Peyer's patch (tissue), 4 donors: ENCODE measurements at regions not wholly inside any gene's neighbourhood (a gene's known extent, or its start where the extent isn't known, plus 50 kb on each side); places are given as distances from the start of the nearest gene placed in this dataset.

Source experiments
- DNase-seq, 3 donors: peaks; one replicate each; pipeline ENCODE4 v3.0.0-alpha.2; 2017 to 2019
- H3K27ac ChIP-seq, 4 donors: fragments of 200-600 bp; sonication (generic); one replicate each; pipeline ENCODE4 v1.5.1; 2016 to 2019
- H3K27me3 ChIP-seq, 2 donors: fragments of 200-600 bp; sonication (generic); one replicate each; pipeline ENCODE4 v1.5.1; 2019
- H3K36me3 ChIP-seq, 3 donors: fragments of 200-600 bp; sonication (generic); one replicate each; pipeline ENCODE4 v1.5.1; 2016 to 2019
- H3K4me1 ChIP-seq, 4 donors: fragments of 200-600 bp; sonication (generic); one replicate each; pipeline ENCODE4 v1.5.1; 2016 to 2019
- H3K4me3 ChIP-seq, 4 donors: fragments of 200-600 bp; sonication (generic); 1 replicate in 3 of 4; 2 replicates in 1 of 4; pipeline ENCODE4 v1.5.1; 2016 to 2019; ENCODE audit warnings: mild to moderate bottlenecking in 1 of 4
- H3K9me3 ChIP-seq, 4 donors: fragments of 200-600 bp; sonication (generic); one replicate each; pipeline ENCODE4 v1.5.1; 2016 to 2019; ENCODE audit warnings: mild to moderate bottlenecking in 1 of 4
- POLR2A ChIP-seq, 2 donors: fragments of 450-650 bp; IDR thresholded peaks; one replicate each; pipeline ENCODE4 v1.5.1; 2017; ENCODE audit warnings: antibody characterized with exemption in 2 of 2, mild to moderate bottlenecking in 2 of 2, moderate library complexity in 2 of 2
- TF ChIP-seq, protein P1 (sequence below), 6 experiments: fragments of 450-650 bp in 4 of 6; fragments of 200-600 bp in 2 of 6; sonication (generic) in 1 of 6; IDR thresholded peaks; one replicate each; pipeline ENCODE4 v1.5.1; 2017 to 2019; ENCODE audit warnings: antibody characterized with exemption in 6 of 6, mild to moderate bottlenecking in 3 of 6, moderate library complexity in 1 of 6

DNA sequence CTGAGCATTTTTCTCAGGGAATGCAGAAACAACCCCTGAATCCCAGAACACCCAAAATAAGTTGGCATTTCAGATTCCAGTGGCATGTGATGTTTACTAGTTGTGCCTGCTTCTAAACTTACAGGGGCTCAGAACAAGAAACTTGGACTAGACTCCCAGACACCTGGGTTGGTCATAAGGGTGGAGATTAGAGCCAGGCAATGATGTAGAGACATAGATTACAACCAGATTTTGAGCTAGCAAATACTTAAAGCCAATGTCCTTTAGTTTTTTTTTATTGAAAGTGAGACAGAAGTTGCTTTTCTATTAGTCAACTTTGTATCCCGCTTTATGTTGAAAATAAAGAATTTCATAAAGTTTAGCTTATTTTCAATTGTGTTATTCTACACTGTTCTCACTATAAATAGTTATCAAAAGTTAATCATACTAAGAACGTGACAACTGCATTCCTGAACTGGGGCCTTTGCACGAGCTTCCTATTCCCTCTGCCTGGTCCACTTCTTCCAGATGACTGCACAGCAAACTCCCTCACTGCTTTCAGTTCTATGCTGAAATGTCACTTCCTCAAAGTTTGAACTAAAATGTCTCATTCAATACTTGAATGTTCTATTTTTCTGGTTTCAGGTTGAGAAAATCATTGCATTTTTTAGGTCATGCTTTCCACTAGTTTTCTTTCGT is 224.7 kb upstream of the PPP1R2C start:
- Histone ChIP-seq H3K4me3 (no peak overlapping the region), H3K27me3 (no peaks in the 10 kb centered on the region), H3K27ac (peak overlapping the region in 1 of 4 donors; percentile 7), H3K9me3 (no peaks in the 10 kb centered on the region), H3K4me1 (no peaks in the 10 kb centered on the region), H3K36me3 (no peaks in the 10 kb centered on the region)
- TF ChIP-seq, protein P1, sequence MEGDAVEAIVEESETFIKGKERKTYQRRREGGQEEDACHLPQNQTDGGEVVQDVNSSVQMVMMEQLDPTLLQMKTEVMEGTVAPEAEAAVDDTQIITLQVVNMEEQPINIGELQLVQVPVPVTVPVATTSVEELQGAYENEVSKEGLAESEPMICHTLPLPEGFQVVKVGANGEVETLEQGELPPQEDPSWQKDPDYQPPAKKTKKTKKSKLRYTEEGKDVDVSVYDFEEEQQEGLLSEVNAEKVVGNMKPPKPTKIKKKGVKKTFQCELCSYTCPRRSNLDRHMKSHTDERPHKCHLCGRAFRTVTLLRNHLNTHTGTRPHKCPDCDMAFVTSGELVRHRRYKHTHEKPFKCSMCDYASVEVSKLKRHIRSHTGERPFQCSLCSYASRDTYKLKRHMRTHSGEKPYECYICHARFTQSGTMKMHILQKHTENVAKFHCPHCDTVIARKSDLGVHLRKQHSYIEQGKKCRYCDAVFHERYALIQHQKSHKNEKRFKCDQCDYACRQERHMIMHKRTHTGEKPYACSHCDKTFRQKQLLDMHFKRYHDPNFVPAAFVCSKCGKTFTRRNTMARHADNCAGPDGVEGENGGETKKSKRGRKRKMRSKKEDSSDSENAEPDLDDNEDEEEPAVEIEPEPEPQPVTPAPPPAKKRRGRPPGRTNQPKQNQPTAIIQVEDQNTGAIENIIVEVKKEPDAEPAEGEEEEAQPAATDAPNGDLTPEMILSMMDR (IDR thresholded peaks at IDR 0.05) = no peak
- TF ChIP-seq POLR2A (IDR thresholded peaks at IDR 0.05) = no peak
- peak in 1 of 3 donors; percentile 18 for DNase-seq

DNA sequence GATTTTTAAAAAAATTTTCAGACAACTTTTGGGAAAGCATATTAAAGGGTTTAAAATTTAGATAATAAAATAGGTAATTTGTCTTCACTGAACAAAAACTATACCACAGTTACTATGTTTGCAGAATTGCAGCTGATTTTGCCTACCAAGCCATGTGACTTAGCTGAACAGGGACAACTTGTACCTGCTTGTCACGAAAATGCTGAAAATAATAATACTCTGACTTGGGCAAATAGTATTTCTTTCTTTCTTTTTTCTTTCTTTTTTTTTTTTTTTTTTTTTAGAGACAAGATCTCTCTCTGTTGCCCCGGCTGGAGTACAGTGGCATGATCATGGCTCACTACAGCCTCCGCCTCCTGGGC is 225.2 kb upstream of the PPP1R2C start:
- H3K36me3 ChIP-seq = no peaks in the 10 kb centered on the region
- no peak for DNase-seq

DNA sequence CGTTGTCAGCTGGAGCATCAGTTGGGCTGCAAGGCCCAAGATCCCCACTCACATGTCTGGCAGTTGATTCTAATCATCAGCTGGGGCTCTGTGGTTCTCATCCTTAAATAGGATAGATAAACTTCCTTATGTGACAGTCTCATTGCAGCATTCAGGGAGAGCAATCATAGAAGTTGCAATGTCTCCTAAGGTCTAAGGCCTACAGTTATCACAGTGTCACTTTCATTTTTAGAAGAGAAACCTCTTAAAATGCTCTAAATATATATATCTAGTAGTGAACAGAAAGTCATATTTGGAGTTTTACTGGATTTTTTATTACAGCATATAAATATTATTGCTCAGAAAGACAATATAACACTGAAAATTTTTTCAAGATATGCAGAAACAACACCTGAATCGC is 226.0 kb upstream of the PPP1R2C start:
- Histone ChIP-seq H3K36me3 (no peaks in the 10 kb centered on the region), H3K27ac (no peak overlapping the region), H3K9me3 (no peaks in the 10 kb centered on the region), H3K4me3 (no peak overlapping the region), H3K27me3 (no peaks in the 10 kb centered on the region), H3K4me1 (no peaks in the 10 kb centered on the region)
- TF ChIP-seq POLR2A (IDR thresholded peaks at IDR 0.05) = no peak
- TF ChIP-seq, protein P1 (IDR thresholded peaks at IDR 0.05) = no peak
- DNase-seq = no peak

More for the DNA sequence above, 225.2 kb upstream of the PPP1R2C start:
- Histone ChIP-seq H3K9me3 (no peaks in the 10 kb centered on the region), H3K4me1 (no peaks in the 10 kb centered on the region), H3K27me3 (no peaks in the 10 kb centered on the region), H3K27ac (peak overlapping the region in 1 of 4 donors; percentile 7), H3K4me3 (no peak overlapping the region)
- TF ChIP-seq, protein P1 (IDR thresholded peaks at IDR 0.05) = no peak
- no peak for TF ChIP-seq POLR2A (IDR thresholded peaks at IDR 0.05)

DNA sequence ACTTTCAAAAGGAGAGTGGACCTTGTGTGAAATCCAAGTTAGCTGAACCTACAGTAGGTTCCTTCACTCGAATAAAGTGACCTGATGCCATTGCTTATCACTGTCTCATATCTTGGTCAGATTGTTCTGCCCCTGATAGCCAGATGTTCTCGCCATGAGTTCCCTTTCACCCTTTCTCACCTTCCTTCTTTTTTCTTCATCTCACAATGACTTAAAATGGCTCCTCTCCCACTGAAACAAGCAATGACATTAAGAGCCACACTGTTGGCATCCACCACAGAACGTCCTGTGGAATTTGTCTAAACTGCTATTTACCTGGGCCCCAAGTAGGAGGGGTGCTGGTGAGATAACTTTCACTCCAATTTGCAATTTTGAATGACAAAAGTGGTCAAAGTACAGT is 227.6 kb upstream of the PPP1R2C start:
- no peaks in the 10 kb centered on the region for H3K4me1 ChIP-seq
- TF ChIP-seq POLR2A (IDR thresholded peaks at IDR 0.05) = no peak
- TF ChIP-seq, protein P1 (IDR thresholded peaks at IDR 0.05) = no peak
- no peak overlapping the region for H3K4me3 ChIP-seq
- H3K27ac ChIP-seq = no peak overlapping the region
- DNase-seq = no peak
- no peaks in the 10 kb centered on the region for H3K9me3 ChIP-seq
- H3K27me3 ChIP-seq = no peaks in the 10 kb centered on the region
- H3K36me3 ChIP-seq = no peaks in the 10 kb centered on the region

DNA sequence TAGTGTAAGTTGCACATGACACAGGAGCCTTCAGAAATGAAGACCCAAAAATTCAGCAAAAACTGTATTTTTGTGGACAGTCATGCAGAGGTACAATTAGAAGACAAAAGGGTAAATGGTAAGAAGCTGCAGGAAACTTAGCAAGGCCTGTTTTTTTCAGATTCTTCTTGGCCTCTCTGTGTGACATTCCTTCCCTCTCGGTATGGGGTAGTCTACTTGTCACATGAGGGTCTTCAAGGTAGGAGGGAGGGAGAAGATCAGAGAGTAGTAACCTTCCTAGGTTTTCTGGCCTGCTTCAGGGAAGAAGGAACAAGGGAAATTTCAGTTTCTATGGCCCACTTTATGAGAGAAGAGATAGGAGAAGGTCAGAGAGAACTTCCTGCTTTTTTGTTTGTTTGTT is 230.4 kb upstream of the PPP1R2C start:
- DNase-seq = no peak
- no peaks in the 10 kb centered on the region for H3K27me3 ChIP-seq
- no peak overlapping the region for H3K27ac ChIP-seq
- no peaks in the 10 kb centered on the region for H3K9me3 ChIP-seq
- no peaks in the 10 kb centered on the region for H3K36me3 ChIP-seq
- TF ChIP-seq, protein P1 (IDR thresholded peaks at IDR 0.05) = no peak
- no peak for TF ChIP-seq POLR2A (IDR thresholded peaks at IDR 0.05)
- no peak overlapping the region for H3K4me3 ChIP-seq
- no peaks in the 10 kb centered on the region for H3K4me1 ChIP-seq

DNA sequence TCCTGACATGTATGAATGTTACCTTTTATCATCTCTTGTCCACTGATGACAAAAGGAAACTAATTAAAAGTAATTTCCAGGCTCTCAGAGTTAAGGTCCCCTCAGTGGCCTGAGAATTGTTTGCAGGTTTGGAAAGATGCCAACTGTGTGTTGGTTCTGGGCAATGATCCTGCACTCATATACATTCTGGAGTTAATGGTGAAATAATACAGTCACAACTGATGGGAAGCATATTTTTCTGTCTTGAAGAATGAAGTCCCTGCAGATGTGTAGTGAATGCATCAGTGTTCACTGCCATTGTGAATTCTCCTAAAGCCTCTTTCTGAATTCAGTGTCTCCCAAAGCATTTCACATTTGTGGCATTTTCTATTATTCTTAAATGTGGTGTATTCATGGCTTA is 238.1 kb upstream of the PPP1R2C start:
- H3K4me3 ChIP-seq = no peak overlapping the region
- no peaks in the 10 kb centered on the region for H3K27me3 ChIP-seq
- no peak for DNase-seq
- H3K4me1 ChIP-seq = no peaks in the 10 kb centered on the region
- H3K9me3 ChIP-seq = no peaks in the 10 kb centered on the region
- TF ChIP-seq, protein P1 (IDR thresholded peaks at IDR 0.05) = no peak
- no peak for TF ChIP-seq POLR2A (IDR thresholded peaks at IDR 0.05)
- H3K27ac ChIP-seq = no peak overlapping the region
- no peaks in the 10 kb centered on the region for H3K36me3 ChIP-seq
